ENCODE measurements at regions not wholly inside any gene's neighbourhood (a gene's known extent, or its start where the extent isn't known, plus 50 kb on each side); places are given as distances from the start of the nearest gene placed in this dataset.

- CTCF ChIA-PET: no interaction called here
- DNase-seq: no peak
- H3K4me2 ChIP-seq (ENCODE audit: low read length): no peak overlapping the region
- BruUV-seq (replicated peaks): no TSS peak
- H2AFZ ChIP-seq (ENCODE audit: low read length): no peak overlapping the region
- H3K4me3 ChIP-seq (ENCODE audit: low read length): no peak overlapping the region
- H3K4me1 ChIP-seq (ENCODE audit: insufficient read depth, low read length): peaks cover 35% of the 10 kb centered on the region
- H3K79me2 ChIP-seq (ENCODE audit: low read length): no peaks in the 10 kb centered on the region
- H3F3A ChIP-seq (ENCODE audit: low read length, unreplicated experiment): no peaks in the 10 kb centered on the region
- POLR2A ChIA-PET (ENCODE audit: unreplicated experiment): no interaction called here
- peak overlapping the region; percentile 77 for H3K27ac ChIP-seq (ENCODE audit: low read length)
- H4K20me1 ChIP-seq (ENCODE audit: low read length): no peaks in the 10 kb centered on the region
- intact Hi-C loops (cut with micrococcal nuclease): no loop called here
- H3K9me2 ChIP-seq (replicated peaks; ENCODE audit: low read length): no peaks in the 10 kb centered on the region
- H3K36me3 ChIP-seq (ENCODE audit: low read depth, low read length): no peaks in the 10 kb centered on the region
- H3K9me3 ChIP-seq (ENCODE audit: low read length): no peaks in the 10 kb centered on the region
- H3K9ac ChIP-seq (ENCODE audit: low read length): no peak overlapping the region
- TF ChIP-seq EZH2phosphoT487 (IDR thresholded peaks at IDR 0.05; ENCODE audit: borderline replicate concordance, low read length): no peak
- TF ChIP-seq EZH2 (IDR thresholded peaks at IDR 0.05; ENCODE audit: low read length, unreplicated experiment): no peak
- TF ChIP-seq, protein P1, sequence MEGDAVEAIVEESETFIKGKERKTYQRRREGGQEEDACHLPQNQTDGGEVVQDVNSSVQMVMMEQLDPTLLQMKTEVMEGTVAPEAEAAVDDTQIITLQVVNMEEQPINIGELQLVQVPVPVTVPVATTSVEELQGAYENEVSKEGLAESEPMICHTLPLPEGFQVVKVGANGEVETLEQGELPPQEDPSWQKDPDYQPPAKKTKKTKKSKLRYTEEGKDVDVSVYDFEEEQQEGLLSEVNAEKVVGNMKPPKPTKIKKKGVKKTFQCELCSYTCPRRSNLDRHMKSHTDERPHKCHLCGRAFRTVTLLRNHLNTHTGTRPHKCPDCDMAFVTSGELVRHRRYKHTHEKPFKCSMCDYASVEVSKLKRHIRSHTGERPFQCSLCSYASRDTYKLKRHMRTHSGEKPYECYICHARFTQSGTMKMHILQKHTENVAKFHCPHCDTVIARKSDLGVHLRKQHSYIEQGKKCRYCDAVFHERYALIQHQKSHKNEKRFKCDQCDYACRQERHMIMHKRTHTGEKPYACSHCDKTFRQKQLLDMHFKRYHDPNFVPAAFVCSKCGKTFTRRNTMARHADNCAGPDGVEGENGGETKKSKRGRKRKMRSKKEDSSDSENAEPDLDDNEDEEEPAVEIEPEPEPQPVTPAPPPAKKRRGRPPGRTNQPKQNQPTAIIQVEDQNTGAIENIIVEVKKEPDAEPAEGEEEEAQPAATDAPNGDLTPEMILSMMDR (conservative IDR thresholded peaks at IDR 0.05; ENCODE audit: low read depth, low read length): no peak
- no peaks in the 10 kb centered on the region for H3K27me3 ChIP-seq (ENCODE audit: low read length)
- ATAC-seq: no peak
Observed at GRCh38 chr2:173431191-173431590, 76.5 kb downstream of the CDCA7 start.

- DNase-seq: peak; percentile 78
- peak overlapping the region; percentile 77 for H3K27ac ChIP-seq (ENCODE audit: low read length)
- ATAC-seq: peak; percentile 89
- peak overlapping the region; percentile 20; the same call in 1 of the 2 replicates for H2AFZ ChIP-seq (ENCODE audit: low read length)
- H3K9me3 ChIP-seq (ENCODE audit: low read length): no peaks in the 10 kb centered on the region
- H4K20me1 ChIP-seq (ENCODE audit: low read length): no peaks in the 10 kb centered on the region
- ChIA-PET CTCF (interaction anchor here (0.9 kb wide), 1 partner anchor 17 kb away, joined by 6 read pairs; no protein-coding TSS in a partner anchor), POLR2A (ENCODE audit: unreplicated experiment) (interaction anchor here (0.7 kb wide), 1 partner anchor 157 kb away, joined by 5 read pairs; no protein-coding TSS in a partner anchor)
- no TSS peak for BruUV-seq (replicated peaks)
- no peaks in the 10 kb centered on the region for H3K79me2 ChIP-seq (ENCODE audit: low read length)
- H3K9me2 ChIP-seq (replicated peaks; ENCODE audit: low read length): no peaks in the 10 kb centered on the region
- peak overlapping the region; percentile 75 for H3K4me2 ChIP-seq (ENCODE audit: low read length)
- TF ChIP-seq, protein P1 (conservative IDR thresholded peaks at IDR 0.05; ENCODE audit: low read depth, low read length): no peak
- TF ChIP-seq EZH2 (IDR thresholded peaks at IDR 0.05; ENCODE audit: low read length, unreplicated experiment): no peak
- no peak for TF ChIP-seq EZH2phosphoT487 (IDR thresholded peaks at IDR 0.05; ENCODE audit: borderline replicate concordance, low read length)
- H3K4me1 ChIP-seq (ENCODE audit: insufficient read depth, low read length): peaks cover 35% of the 10 kb centered on the region
- no peak overlapping the region for H3K9ac ChIP-seq (ENCODE audit: low read length)
- intact Hi-C loops (cut with micrococcal nuclease): no loop called here
- no peaks in the 10 kb centered on the region for H3K36me3 ChIP-seq (ENCODE audit: low read depth, low read length)
- no peaks in the 10 kb centered on the region for H3K27me3 ChIP-seq (ENCODE audit: low read length)
- H3F3A ChIP-seq (ENCODE audit: low read length, unreplicated experiment): no peaks in the 10 kb centered on the region
- peak overlapping the region; percentile 29; the same call in 1 of the 2 replicates for H3K4me3 ChIP-seq (ENCODE audit: low read length)
Observed at GRCh38 chr2:173432049-173432754, 77.5 kb downstream of the CDCA7 start.

Measured in PC-3 (cell line).